ENCODE measurements at regions not wholly inside any gene's neighbourhood (a gene's known extent, or its start where the extent isn't known, plus 50 kb on each side); places are given as distances from the start of the nearest gene placed in this dataset.

- TF ChIP-seq CTCF (IDR thresholded peaks at IDR 0.05), result no peak
- FAIRE-seq (no peak), DNase-seq (no peak), ATAC-seq (no peak)
- intact Hi-C loops (cut with DNase I), result no loop called here
- no peak overlapping the region for H3K27ac ChIP-seq
- H3K4me3 ChIP-seq, result no peak overlapping the region
- H3K36me3 ChIP-seq, result no peaks in the 10 kb centered on the region
- H3K27me3 ChIP-seq, result no peaks in the 10 kb centered on the region
- H3K4me1 ChIP-seq, result no peaks in the 10 kb centered on the region
- WGBS, 2 donors, result 96 to 100% methylated on average over 1 of the region's 1 CpG
- no peaks in the 10 kb centered on the region for H3K9me3 ChIP-seq
Measured at GRCh38 chr2:18922276-18922675, 332.9 kb upstream of the NT5C1B start.

GRCh38 chr2:18918280-18918679, 328.9 kb upstream of the NT5C1B start:
- H3K9me3 ChIP-seq, result no peaks in the 10 kb centered on the region
- H3K27me3 ChIP-seq, result no peaks in the 10 kb centered on the region
- no peak for FAIRE-seq
- no peak for TF ChIP-seq CTCF (IDR thresholded peaks at IDR 0.05)
- H3K4me3 ChIP-seq, result no peak overlapping the region
- 2 to 53% methylated on average over 1 of the region's 1 CpG for WGBS, 2 donors
- no peak for ATAC-seq
- H3K4me1 ChIP-seq, result no peaks in the 10 kb centered on the region
- no peak for DNase-seq
- intact Hi-C loops (cut with DNase I), result no loop called here
- H3K36me3 ChIP-seq, result no peaks in the 10 kb centered on the region
- H3K27ac ChIP-seq, result no peak overlapping the region

GRCh38 chr2:18915227-18915626, 325.9 kb upstream of the NT5C1B start:
- Histone ChIP-seq H3K27ac (no peak overlapping the region), H3K4me1 (no peaks in the 10 kb centered on the region), H3K27me3 (no peaks in the 10 kb centered on the region), H3K9me3 (no peaks in the 10 kb centered on the region), H3K4me3 (no peak overlapping the region), H3K36me3 (no peaks in the 10 kb centered on the region)
- ATAC-seq (no peak), DNase-seq (no peak), FAIRE-seq (no peak)
- WGBS, 2 donors, result 57 to 60% methylated on average over 1 of the region's 1 CpG
- no peak for TF ChIP-seq CTCF (IDR thresholded peaks at IDR 0.05)
- intact Hi-C loops (cut with DNase I), result no loop called here

- no peak for ATAC-seq
- no peak for FAIRE-seq
- H3K27ac ChIP-seq, result no peak overlapping the region
- no peak for DNase-seq
- H3K9me3 ChIP-seq, result no peaks in the 10 kb centered on the region
- no peaks in the 10 kb centered on the region for H3K4me1 ChIP-seq
- TF ChIP-seq CTCF (IDR thresholded peaks at IDR 0.05), result no peak
- no peak overlapping the region for H3K4me3 ChIP-seq
- no peaks in the 10 kb centered on the region for H3K36me3 ChIP-seq
- H3K27me3 ChIP-seq, result no peaks in the 10 kb centered on the region
- 91 to 94% methylated on average over 3 of the region's 3 CpGs for WGBS, 2 donors
- intact Hi-C loops (cut with DNase I), result no loop called here
Measured at GRCh38 chr2:18913512-18913911, 324.1 kb upstream of the NT5C1B start.

- ATAC-seq, result no peak
- intact Hi-C loops (cut with DNase I), result no loop called here
- Histone ChIP-seq H3K4me3 (no peak overlapping the region), H3K27ac (no peak overlapping the region), H3K27me3 (no peaks in the 10 kb centered on the region), H3K36me3 (no peaks in the 10 kb centered on the region), H3K4me1 (no peaks in the 10 kb centered on the region), H3K9me3 (no peaks in the 10 kb centered on the region)
- TF ChIP-seq CTCF (IDR thresholded peaks at IDR 0.05), result no peak
- DNase-seq, result no peak
- FAIRE-seq, result no peak
- WGBS, 2 donors, result 56 to 61% methylated on average over 8 of the region's 8 CpGs
Measured at GRCh38 chr2:18912225-18912888, 323.0 kb upstream of the NT5C1B start.

Measured in pancreas (tissue), 10 donors.